ENCODE measurements at regions not wholly inside any gene's neighbourhood (a gene's known extent, or its start where the extent isn't known, plus 50 kb on each side); places are given as distances from the start of the nearest gene placed in this dataset.
"Not testable (repeated sequence)": the region's sequence is repeated elsewhere in the genome, so short reads cannot be mapped to it uniquely, and the experiment has no call there.

DNA sequence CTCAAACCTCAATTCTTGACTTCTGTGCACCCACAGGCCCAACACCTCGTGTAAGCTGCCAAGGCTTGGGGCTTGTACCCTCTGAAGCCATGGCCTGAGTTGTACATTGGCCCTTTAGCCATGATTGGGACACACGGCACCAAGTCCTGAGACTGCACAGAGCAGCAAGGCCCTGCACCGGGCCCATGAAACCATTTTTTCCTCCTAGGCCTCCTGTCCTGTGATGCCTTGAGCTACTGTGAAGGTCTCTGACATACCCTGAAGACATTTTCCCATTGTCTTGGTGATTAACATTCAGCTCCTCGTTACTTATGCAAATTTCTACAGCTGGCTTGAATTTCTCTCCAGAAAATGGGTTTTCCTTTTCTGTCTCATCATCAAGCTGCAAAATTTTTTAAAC, 52.3 kb upstream of the FRG1 start:
- not testable (repeated sequence) for DNase-seq (ENCODE audit: low read depth in 2 of 2)
